ENCODE measurements at regions not wholly inside any gene's neighbourhood (a gene's known extent, or its start where the extent isn't known, plus 50 kb on each side); places are given as distances from the start of the nearest gene placed in this dataset.

- TF ChIP-seq, protein P1, sequence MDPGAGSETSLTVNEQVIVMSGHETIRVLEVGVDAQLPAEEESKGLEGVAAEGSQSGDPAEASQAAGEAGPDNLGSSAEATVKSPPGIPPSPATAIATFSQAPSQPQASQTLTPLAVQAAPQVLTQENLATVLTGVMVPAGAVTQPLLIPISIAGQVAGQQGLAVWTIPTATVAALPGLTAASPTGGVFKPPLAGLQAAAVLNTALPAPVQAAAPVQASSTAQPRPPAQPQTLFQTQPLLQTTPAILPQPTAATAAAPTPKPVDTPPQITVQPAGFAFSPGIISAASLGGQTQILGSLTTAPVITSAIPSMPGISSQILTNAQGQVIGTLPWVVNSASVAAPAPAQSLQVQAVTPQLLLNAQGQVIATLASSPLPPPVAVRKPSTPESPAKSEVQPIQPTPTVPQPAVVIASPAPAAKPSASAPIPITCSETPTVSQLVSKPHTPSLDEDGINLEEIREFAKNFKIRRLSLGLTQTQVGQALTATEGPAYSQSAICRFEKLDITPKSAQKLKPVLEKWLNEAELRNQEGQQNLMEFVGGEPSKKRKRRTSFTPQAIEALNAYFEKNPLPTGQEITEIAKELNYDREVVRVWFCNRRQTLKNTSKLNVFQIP (CRISPR knock-in tag; IDR thresholded peaks at IDR 0.05; ENCODE audit: borderline replicate concordance, low read depth) = no peak
- no peak for TF ChIP-seq ZNF565 (CRISPR knock-in tag; conservative IDR thresholded peaks at IDR 0.05; ENCODE audit: low read depth)
- TF ChIP-seq ESRRG (CRISPR knock-in tag; IDR thresholded peaks at IDR 0.05) = no peak
- TF ChIP-seq PPARA (CRISPR knock-in tag; IDR thresholded peaks at IDR 0.05; ENCODE audit: borderline replicate concordance) = no peak
- TF ChIP-seq PATZ1 (CRISPR knock-in tag; IDR thresholded peaks at IDR 0.05; ENCODE audit: borderline replicate concordance) = no peak
- no peak for TF ChIP-seq SNAI2 (CRISPR knock-in tag; IDR thresholded peaks at IDR 0.05)
- TF ChIP-seq, protein P2, sequence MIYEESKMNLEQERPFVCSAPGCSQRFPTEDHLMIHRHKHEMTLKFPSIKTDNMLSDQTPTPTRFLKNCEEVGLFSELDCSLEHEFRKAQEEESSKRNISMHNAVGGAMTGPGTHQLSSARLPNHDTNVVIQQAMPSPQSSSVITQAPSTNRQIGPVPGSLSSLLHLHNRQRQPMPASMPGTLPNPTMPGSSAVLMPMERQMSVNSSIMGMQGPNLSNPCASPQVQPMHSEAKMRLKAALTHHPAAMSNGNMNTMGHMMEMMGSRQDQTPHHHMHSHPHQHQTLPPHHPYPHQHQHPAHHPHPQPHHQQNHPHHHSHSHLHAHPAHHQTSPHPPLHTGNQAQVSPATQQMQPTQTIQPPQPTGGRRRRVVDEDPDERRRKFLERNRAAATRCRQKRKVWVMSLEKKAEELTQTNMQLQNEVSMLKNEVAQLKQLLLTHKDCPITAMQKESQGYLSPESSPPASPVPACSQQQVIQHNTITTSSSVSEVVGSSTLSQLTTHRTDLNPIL (CRISPR knock-in tag; IDR thresholded peaks at IDR 0.05; ENCODE audit: low read depth) = no peak
These were observed 78.4 kb upstream of the NR2F2 start (continued) for GRCh38 chr15:96252148-96252547.

- TF ChIP-seq CSRNP3 (CRISPR knock-in tag; IDR thresholded peaks at IDR 0.05) = no peak
- no peak for ATAC-seq
These were observed 77.3 kb upstream of the NR2F2 start for GRCh38 chr15:96253006-96253747.

DNA sequence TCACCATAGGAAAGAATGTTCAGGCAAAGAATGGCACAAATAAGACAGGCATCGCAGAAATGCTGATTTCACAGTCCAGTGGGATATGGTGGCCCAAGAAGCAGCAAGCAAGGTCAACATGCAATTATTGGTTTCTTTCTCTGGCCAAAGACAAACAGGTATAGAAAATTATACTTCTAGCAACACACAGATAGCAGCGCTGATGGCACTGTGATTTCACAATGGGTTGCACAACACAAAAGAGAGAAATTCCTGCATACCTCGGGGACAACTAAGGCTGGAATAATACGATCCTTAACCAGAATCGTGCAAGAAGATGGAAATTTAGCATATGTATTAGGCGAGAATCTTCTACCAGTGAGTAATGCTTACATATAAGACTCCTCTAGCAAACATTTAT lies 76.3 kb upstream of the NR2F2 start:
- TF ChIP-seq ARNTL (CRISPR knock-in tag; IDR thresholded peaks at IDR 0.05; ENCODE audit: borderline replicate concordance, low read depth) (no peak), ZFP3 (CRISPR knock-in tag; IDR thresholded peaks at IDR 0.05) (no peak), ESRRG (CRISPR knock-in tag; IDR thresholded peaks at IDR 0.05) (no peak), PATZ1 (CRISPR knock-in tag; IDR thresholded peaks at IDR 0.05; ENCODE audit: borderline replicate concordance) (no peak), ZNF70 (CRISPR knock-in tag; IDR thresholded peaks at IDR 0.05) (no peak), CSRNP3 (CRISPR knock-in tag; IDR thresholded peaks at IDR 0.05) (no peak), ZFP30 (CRISPR knock-in tag; IDR thresholded peaks at IDR 0.05) (no peak), CSDC2 (CRISPR knock-in tag; IDR thresholded peaks at IDR 0.05) (no peak), GLIS3 (CRISPR knock-in tag; IDR thresholded peaks at IDR 0.05) (no peak), OSR1 (CRISPR knock-in tag; IDR thresholded peaks at IDR 0.05) (no peak), BACH2 (CRISPR knock-in tag; IDR thresholded peaks at IDR 0.05; ENCODE audit: borderline replicate concordance) (no peak)
- TF ChIP-seq, protein P1 (CRISPR knock-in tag; IDR thresholded peaks at IDR 0.05; ENCODE audit: borderline replicate concordance, low read depth) = no peak

More for the DNA sequence above, 76.3 kb upstream of the NR2F2 start:
- no peak for ATAC-seq

All from SK-N-SH treated with all-trans-retinoic acid at 6 μM for 48 hours (cell line).